ENCODE measurements at regions not wholly inside any gene's neighbourhood (a gene's known extent, or its start where the extent isn't known, plus 50 kb on each side); places are given as distances from the start of the nearest gene placed in this dataset.

DNA sequence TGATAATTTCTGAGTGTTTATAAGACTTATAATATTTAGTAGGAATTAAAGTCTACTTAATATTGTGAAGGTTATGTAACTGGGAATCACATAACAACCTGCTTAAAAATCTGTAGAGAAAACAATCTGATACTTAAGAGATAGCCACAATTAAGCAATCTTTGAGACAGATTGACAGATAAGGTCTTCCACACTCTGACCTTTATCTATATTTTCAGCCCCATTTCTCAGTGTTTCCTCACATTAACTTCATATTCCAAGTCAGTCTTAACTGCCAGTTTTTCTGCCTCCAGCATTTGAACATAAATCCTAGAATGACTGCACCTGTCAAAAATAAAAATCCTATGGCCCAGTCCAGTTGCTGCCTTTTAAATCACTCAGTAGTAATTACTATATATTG is 423.2 kb downstream of the PYDC2 start:
- Histone ChIP-seq H3K27ac (ENCODE audit: extremely low read depth, low read depth, low read length) (no peak overlapping the region), H3K9me3 (ENCODE audit: control insufficient read depth, insufficient read depth, low read depth, low read length) (no peaks in the 10 kb centered on the region), H3K36me3 (ENCODE audit: control insufficient read depth in 2 of 2, insufficient read depth in 1 of 2, low read length in 2 of 2) (no peaks in the 10 kb centered on the region), H3K4me3 (ENCODE audit: low read depth, low read length) (no peak overlapping the region), H3K4me1 (ENCODE audit: control insufficient read depth, insufficient read depth, low read length) (no peaks in the 10 kb centered on the region)
- no peak for TF ChIP-seq GLI2 (tag by site-specific recombination; IDR thresholded peaks at IDR 0.05; ENCODE audit: borderline replicate concordance, low read depth)
- no peak for TF ChIP-seq ZNF558 (tag by site-specific recombination; IDR thresholded peaks at IDR 0.05)
- no peak for TF ChIP-seq OVOL3 (tag by site-specific recombination; IDR thresholded peaks at IDR 0.05)
- TF ChIP-seq ZNF791 (tag by site-specific recombination; IDR thresholded peaks at IDR 0.05), result no peak
- no peak for TF ChIP-seq ZNF521 (tag by site-specific recombination; IDR thresholded peaks at IDR 0.05)
- TF ChIP-seq ZNF16 (tag by site-specific recombination; IDR thresholded peaks at IDR 0.05; ENCODE audit: low read depth), result no peak
- no peak for TF ChIP-seq ZNF416 (tag by site-specific recombination; IDR thresholded peaks at IDR 0.05)
- no peak for TF ChIP-seq ZNF777 (tag by site-specific recombination; IDR thresholded peaks at IDR 0.05; ENCODE audit: borderline replicate concordance)
- TF ChIP-seq ZNF76 (tag by site-specific recombination; IDR thresholded peaks at IDR 0.05; ENCODE audit: borderline replicate concordance, low read depth), result no peak
- TF ChIP-seq, protein P1, sequence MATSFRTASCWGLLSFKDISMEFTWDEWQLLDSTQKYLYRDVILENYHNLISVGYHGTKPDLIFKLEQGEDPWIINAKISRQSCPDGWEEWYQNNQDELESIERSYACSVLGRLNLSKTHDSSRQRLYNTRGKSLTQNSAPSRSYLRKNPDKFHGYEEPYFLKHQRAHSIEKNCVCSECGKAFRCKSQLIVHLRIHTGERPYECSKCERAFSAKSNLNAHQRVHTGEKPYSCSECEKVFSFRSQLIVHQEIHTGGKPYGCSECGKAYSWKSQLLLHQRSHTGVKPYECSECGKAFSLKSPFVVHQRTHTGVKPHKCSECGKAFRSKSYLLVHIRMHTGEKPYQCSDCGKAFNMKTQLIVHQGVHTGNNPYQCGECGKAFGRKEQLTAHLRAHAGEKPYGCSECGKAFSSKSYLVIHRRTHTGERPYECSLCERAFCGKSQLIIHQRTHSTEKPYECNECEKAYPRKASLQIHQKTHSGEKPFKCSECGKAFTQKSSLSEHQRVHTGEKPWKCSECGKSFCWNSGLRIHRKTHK (tag by site-specific recombination; IDR thresholded peaks at IDR 0.05), result no peak
- no peak for TF ChIP-seq ZNF623 (tag by site-specific recombination; IDR thresholded peaks at IDR 0.05)
- no peak for TF ChIP-seq TRIM28 (IDR thresholded peaks at IDR 0.05; ENCODE audit: borderline replicate concordance, low read length)
- TF ChIP-seq, protein P2, sequence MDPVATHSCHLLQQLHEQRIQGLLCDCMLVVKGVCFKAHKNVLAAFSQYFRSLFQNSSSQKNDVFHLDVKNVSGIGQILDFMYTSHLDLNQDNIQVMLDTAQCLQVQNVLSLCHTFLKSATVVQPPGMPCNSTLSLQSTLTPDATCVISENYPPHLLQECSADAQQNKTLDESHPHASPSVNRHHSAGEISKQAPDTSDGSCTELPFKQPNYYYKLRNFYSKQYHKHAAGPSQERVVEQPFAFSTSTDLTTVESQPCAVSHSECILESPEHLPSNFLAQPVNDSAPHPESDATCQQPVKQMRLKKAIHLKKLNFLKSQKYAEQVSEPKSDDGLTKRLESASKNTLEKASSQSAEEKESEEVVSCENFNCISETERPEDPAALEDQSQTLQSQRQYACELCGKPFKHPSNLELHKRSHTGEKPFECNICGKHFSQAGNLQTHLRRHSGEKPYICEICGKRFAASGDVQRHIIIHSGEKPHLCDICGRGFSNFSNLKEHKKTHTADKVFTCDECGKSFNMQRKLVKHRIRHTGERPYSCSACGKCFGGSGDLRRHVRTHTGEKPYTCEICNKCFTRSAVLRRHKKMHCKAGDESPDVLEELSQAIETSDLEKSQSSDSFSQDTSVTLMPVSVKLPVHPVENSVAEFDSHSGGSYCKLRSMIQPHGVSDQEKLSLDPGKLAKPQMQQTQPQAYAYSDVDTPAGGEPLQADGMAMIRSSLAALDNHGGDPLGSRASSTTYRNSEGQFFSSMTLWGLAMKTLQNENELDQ (tag by site-specific recombination; IDR thresholded peaks at IDR 0.05; ENCODE audit: low read depth), result no peak
- no peak for TF ChIP-seq ZNF701 (tag by site-specific recombination; IDR thresholded peaks at IDR 0.05)
- TF ChIP-seq ZNF311 (tag by site-specific recombination; IDR thresholded peaks at IDR 0.05; ENCODE audit: borderline replicate concordance), result no peak
- TF ChIP-seq ZBTB7A (tag by site-specific recombination; IDR thresholded peaks at IDR 0.05; ENCODE audit: low read depth), result no peak
- no peak for TF ChIP-seq ZNF394 (tag by site-specific recombination; IDR thresholded peaks at IDR 0.05; ENCODE audit: borderline replicate concordance)
- no peak for TF ChIP-seq GLI4 (tag by site-specific recombination; IDR thresholded peaks at IDR 0.05)
- TF ChIP-seq ZNF114 (tag by site-specific recombination; IDR thresholded peaks at IDR 0.05), result no peak
- no peak for TF ChIP-seq ZNF24 (tag by site-specific recombination; IDR thresholded peaks at IDR 0.05)
- POLR2A ChIA-PET, result no interaction called here
- CTCF ChIA-PET, result no interaction called here

DNA sequence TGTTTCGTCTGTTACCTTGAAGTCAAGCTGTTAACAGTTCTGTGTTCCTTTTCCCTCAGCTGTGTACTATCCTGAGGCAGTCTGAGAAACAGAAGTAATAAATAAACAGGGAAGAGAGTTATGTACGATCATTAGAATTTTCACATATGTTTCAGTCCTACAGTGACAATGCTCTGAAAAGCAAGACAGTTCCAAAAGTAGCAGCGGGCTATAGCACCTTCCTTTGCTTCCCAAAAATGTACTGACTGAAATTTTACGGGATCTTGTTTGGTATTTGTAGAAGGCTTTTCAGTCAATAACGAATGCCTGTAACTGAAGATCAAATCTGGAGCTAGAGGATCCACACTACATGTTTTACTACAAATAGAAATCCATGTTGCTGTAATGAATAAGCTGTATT is 428.1 kb downstream of the PYDC2 start:
- Histone ChIP-seq H3K4me1 (ENCODE audit: control insufficient read depth, insufficient read depth, low read length) (no peaks in the 10 kb centered on the region; the same call in 1 of the 2 replicates), H3K9me3 (ENCODE audit: control insufficient read depth, insufficient read depth, low read depth, low read length) (no peaks in the 10 kb centered on the region), H3K36me3 (ENCODE audit: control insufficient read depth in 2 of 2, insufficient read depth in 1 of 2, low read length in 2 of 2) (no peaks in the 10 kb centered on the region), H3K27ac (ENCODE audit: extremely low read depth, low read depth, low read length) (no peak overlapping the region), H3K4me3 (ENCODE audit: low read depth, low read length) (no peak overlapping the region)
- POLR2A ChIA-PET, result no interaction called here
- CTCF ChIA-PET, result interaction anchor here (0.6 kb wide), 1 partner anchor 16 kb away, joined by 3 read pairs; no protein-coding TSS in a partner anchor
- TF ChIP-seq ZSCAN23 (tag by site-specific recombination; IDR thresholded peaks at IDR 0.05), result no peak
- TF ChIP-seq, protein P3, sequence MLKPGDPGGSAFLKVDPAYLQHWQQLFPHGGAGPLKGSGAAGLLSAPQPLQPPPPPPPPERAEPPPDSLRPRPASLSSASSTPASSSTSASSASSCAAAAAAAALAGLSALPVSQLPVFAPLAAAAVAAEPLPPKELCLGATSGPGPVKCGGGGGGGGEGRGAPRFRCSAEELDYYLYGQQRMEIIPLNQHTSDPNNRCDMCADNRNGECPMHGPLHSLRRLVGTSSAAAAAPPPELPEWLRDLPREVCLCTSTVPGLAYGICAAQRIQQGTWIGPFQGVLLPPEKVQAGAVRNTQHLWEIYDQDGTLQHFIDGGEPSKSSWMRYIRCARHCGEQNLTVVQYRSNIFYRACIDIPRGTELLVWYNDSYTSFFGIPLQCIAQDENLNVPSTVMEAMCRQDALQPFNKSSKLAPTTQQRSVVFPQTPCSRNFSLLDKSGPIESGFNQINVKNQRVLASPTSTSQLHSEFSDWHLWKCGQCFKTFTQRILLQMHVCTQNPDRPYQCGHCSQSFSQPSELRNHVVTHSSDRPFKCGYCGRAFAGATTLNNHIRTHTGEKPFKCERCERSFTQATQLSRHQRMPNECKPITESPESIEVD (tag by site-specific recombination; IDR thresholded peaks at IDR 0.05), result no peak

Measured in HEK293 (cell line).